ENCODE measurements at regions not wholly inside any gene's neighbourhood (a gene's known extent, or its start where the extent isn't known, plus 50 kb on each side); places are given as distances from the start of the nearest gene placed in this dataset.

- no peaks in the 10 kb centered on the region for H3K36me3 ChIP-seq (ENCODE audit: control insufficient read depth, insufficient read depth, low read length)
- no TSS peak for BruUV-seq (replicated peaks)
- no peaks in the 10 kb centered on the region for H3K9me3 ChIP-seq (ENCODE audit: control insufficient read depth, insufficient read depth, low read depth, low read length)
- ChIA-PET POLR2A (no interaction called here), CTCF (no interaction called here)
- intact Hi-C loops (cut with micrococcal nuclease; ENCODE audit: unreplicated experiment) (no loop called here), in situ Hi-C loops (cut with HindIII; ENCODE audit: low pct_unique_long_range_greater_than_20kb, low sequenced_read_pairs) (no loop called here)
- H3K4me1 ChIP-seq (ENCODE audit: control insufficient read depth, insufficient read depth, low read length), result no peaks in the 10 kb centered on the region
- TF ChIP-seq REST (IDR thresholded peaks at IDR 0.05; ENCODE audit: insufficient read depth in 1 of 2, low read depth in 2 of 2, low read length in 1 of 2), result no peak
- peak; percentile 21 for TF ChIP-seq CTCF (IDR thresholded peaks at IDR 0.05)
- H3K27ac ChIP-seq (ENCODE audit: low read length), result no peak overlapping the region
- DNase-seq (ENCODE audit: low read depth, low spot score), result no peak
- no peaks in the 10 kb centered on the region for H3K27me3 ChIP-seq (ENCODE audit: control insufficient read depth, insufficient read depth, low read length)
- no peak overlapping the region for H3K4me3 ChIP-seq (ENCODE audit: low read depth in 2 of 2, low read length in 2 of 2)
- ATAC-seq, result no peak
Observed at GRCh38 chr5:44603496-44604272, 205.1 kb upstream of the MRPS30 start.

- Histone ChIP-seq H3K4me1 (ENCODE audit: control insufficient read depth, insufficient read depth, low read length) (no peaks in the 10 kb centered on the region), H3K4me3 (ENCODE audit: low read depth in 2 of 2, low read length in 2 of 2) (no peak overlapping the region), H3K36me3 (ENCODE audit: control insufficient read depth, insufficient read depth, low read length) (no peaks in the 10 kb centered on the region), H3K9me3 (ENCODE audit: control insufficient read depth, insufficient read depth, low read depth, low read length) (no peaks in the 10 kb centered on the region), H3K27me3 (ENCODE audit: control insufficient read depth, insufficient read depth, low read length) (no peaks in the 10 kb centered on the region), H3K27ac (ENCODE audit: low read length) (no peak overlapping the region)
- POLR2A ChIA-PET, result no interaction called here
- DNase-seq (ENCODE audit: low read depth, low spot score) (no peak), ATAC-seq (no peak)
- intact Hi-C loops (cut with micrococcal nuclease; ENCODE audit: unreplicated experiment), result no loop called here
- in situ Hi-C loops (cut with HindIII; ENCODE audit: low pct_unique_long_range_greater_than_20kb, low sequenced_read_pairs), result no loop called here
- CTCF ChIA-PET, result no interaction called here
- TF ChIP-seq SIN3A (IDR thresholded peaks at IDR 0.05; ENCODE audit: borderline replicate concordance, insufficient read depth, low read depth, low read length) (no peak), TCF7L2 (IDR thresholded peaks at IDR 0.05; ENCODE audit: low read depth, low read length) (no peak), REST (IDR thresholded peaks at IDR 0.05; ENCODE audit: insufficient read depth in 1 of 2, low read depth in 2 of 2, low read length in 1 of 2) (no peak), CTCF (IDR thresholded peaks at IDR 0.05) (no peak), POLR2AphosphoS5 (IDR thresholded peaks at IDR 0.05; ENCODE audit: low read depth, low read length) (no peak)
- BruUV-seq (replicated peaks), result no TSS peak
Observed at GRCh38 chr5:44574678-44575077, 185.5 kb upstream of the FGF10 start.
